PC-9 (cell line): ENCODE measurements at regions not wholly inside any gene's neighbourhood (a gene's known extent, or its start where the extent isn't known, plus 50 kb on each side); places are given as distances from the start of the nearest gene placed in this dataset.

Source experiments
- CTCF ChIP-seq: fragments of 200-600 bp; sonication (generic); conservative IDR thresholded peaks from 2 replicates; pipeline ENCODE4 v1.6.1; 2017; ENCODE audit warnings: mixed run types, antibody characterized with exemption, mild to moderate bottlenecking, moderate library complexity
- EZH2 ChIP-seq: fragments of 200-600 bp; sonication (generic); IDR thresholded peaks from 2 replicates; pipeline ENCODE4 v1.8.0; 2017; ENCODE audit warnings: antibody characterized with exemption, low read depth

GRCh38 chr11:79514290-79514689, 73.5 kb upstream of the TENM4 start:
- TF ChIP-seq CTCF (no peak), EZH2 (no peak)
